ENCODE measurements at regions not wholly inside any gene's neighbourhood (a gene's known extent, or its start where the extent isn't known, plus 50 kb on each side); places are given as distances from the start of the nearest gene placed in this dataset.

DNA sequence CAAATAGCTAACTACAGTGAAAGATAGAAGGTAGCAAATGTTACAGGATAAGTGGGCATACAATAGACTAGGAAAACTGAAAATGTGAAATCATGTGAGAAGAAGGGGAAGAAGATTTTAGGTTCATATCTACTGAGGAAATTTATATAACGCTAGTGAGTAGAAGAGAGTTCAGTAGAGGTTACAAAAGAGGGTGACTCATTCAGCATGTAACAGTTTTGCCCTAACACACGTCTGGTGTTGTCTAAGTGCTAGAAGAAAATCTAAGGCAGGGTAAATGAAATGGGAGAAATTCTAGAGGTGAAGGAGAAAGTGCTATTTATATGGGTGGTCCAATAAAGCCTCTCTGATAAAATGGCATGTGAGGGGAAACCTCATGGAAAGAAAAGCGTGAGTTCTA is 731.4 kb upstream of the POT1 start:
- WGBS, 2 donors: 70 to 74% methylated on average over 3 of the region's 3 CpGs
- H3K4me3 ChIP-seq: no peak overlapping the region

DNA sequence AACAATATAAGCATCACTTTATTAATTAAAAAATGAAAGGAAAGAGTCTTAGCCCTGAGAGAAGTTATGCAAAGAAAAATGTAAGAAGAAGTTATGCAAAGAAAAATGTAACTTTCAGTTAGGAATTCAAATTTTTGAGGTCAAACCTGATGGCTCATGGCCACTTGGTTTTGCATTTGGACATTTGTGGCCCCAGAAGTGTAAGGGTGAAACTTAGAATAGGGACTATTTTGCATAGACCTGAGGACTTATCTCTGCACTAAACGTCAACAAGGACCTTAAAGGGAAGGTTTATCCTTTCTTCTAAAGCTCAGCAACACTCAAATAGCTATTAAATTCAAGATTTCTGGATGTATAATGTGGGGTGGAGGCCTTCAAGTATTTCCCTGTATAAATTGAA is 724.5 kb upstream of the POT1 start:
- WGBS, 2 donors: 58 to 66% methylated on average over 1 of the region's 1 CpG
- no peak for ATAC-seq (ENCODE audit: low FRiP score in 2 of 2)
- H3K4me1 ChIP-seq: no peaks in the 10 kb centered on the region
- no peak for DNase-seq
- H3K9me3 ChIP-seq: no peaks in the 10 kb centered on the region
- no peaks in the 10 kb centered on the region for H3K36me3 ChIP-seq
- TF ChIP-seq EP300 (IDR thresholded peaks at IDR 0.05) (no peak), POLR2A (IDR thresholded peaks at IDR 0.05) (no peak), POLR2AphosphoS5 (IDR thresholded peaks at IDR 0.05) (no peak)
- TF ChIP-seq, protein P1, sequence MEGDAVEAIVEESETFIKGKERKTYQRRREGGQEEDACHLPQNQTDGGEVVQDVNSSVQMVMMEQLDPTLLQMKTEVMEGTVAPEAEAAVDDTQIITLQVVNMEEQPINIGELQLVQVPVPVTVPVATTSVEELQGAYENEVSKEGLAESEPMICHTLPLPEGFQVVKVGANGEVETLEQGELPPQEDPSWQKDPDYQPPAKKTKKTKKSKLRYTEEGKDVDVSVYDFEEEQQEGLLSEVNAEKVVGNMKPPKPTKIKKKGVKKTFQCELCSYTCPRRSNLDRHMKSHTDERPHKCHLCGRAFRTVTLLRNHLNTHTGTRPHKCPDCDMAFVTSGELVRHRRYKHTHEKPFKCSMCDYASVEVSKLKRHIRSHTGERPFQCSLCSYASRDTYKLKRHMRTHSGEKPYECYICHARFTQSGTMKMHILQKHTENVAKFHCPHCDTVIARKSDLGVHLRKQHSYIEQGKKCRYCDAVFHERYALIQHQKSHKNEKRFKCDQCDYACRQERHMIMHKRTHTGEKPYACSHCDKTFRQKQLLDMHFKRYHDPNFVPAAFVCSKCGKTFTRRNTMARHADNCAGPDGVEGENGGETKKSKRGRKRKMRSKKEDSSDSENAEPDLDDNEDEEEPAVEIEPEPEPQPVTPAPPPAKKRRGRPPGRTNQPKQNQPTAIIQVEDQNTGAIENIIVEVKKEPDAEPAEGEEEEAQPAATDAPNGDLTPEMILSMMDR (IDR thresholded peaks at IDR 0.05): no peak
- H3K27me3 ChIP-seq: no peaks in the 10 kb centered on the region
- no peak overlapping the region for H3K27ac ChIP-seq
- no peak overlapping the region for H3K4me3 ChIP-seq

More for the DNA sequence above, 731.4 kb upstream of the POT1 start:
- Histone ChIP-seq H3K27ac (no peak overlapping the region), H3K9me3 (no peaks in the 10 kb centered on the region), H3K27me3 (no peaks in the 10 kb centered on the region), H3K4me1 (no peaks in the 10 kb centered on the region), H3K36me3 (no peaks in the 10 kb centered on the region)
- TF ChIP-seq EP300 (IDR thresholded peaks at IDR 0.05): no peak
- TF ChIP-seq, protein P1 (IDR thresholded peaks at IDR 0.05): no peak
- TF ChIP-seq POLR2AphosphoS5 (IDR thresholded peaks at IDR 0.05): no peak
- TF ChIP-seq POLR2A (IDR thresholded peaks at IDR 0.05): no peak
- ATAC-seq (ENCODE audit: low FRiP score in 2 of 2): no peak
- no peak for DNase-seq

DNA sequence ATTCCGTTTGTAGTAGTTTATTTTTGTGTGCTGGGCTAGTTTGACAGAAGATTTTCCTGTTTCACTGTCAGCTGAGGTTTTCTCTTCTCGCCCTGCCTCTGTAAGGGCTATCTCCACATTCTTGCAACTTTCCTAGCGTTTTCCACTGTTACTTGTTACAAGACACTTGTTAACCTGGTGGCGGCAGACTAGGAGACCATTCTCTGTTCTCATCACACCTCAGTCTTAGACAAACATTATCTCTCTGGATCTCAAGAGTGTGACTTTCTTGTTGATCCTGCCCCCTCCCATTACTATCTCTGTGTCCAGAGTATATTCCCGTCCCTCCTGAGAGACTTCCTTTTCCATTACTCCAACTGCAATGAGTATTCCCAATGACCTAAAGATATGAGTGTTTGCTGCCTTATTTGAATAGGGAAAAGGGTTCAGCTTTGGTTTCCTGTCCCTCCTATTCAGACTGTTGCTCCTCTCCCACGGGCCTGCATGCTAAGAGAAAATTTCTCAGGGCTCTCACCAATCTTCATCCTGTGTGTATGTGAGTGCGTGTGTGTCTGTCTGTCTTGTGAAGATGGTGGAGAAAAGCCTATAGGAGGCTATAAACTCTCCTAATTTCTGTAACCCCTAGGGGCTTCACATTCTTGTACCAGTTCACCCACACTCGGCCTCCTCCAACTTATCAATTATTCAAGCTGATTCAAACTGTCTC is 722.4 kb upstream of the POT1 start:
- DNase-seq: no peak
- H3K4me1 ChIP-seq: no peaks in the 10 kb centered on the region
- H3K9me3 ChIP-seq: no peaks in the 10 kb centered on the region
- no peaks in the 10 kb centered on the region for H3K27me3 ChIP-seq
- H3K4me3 ChIP-seq: no peak overlapping the region
- TF ChIP-seq POLR2A (IDR thresholded peaks at IDR 0.05): no peak
- TF ChIP-seq EP300 (IDR thresholded peaks at IDR 0.05): no peak
- TF ChIP-seq, protein P1 (IDR thresholded peaks at IDR 0.05): no peak
- TF ChIP-seq POLR2AphosphoS5 (IDR thresholded peaks at IDR 0.05): no peak
- no peak for ATAC-seq (ENCODE audit: low FRiP score in 2 of 2)
- H3K27ac ChIP-seq: no peak overlapping the region
- H3K36me3 ChIP-seq: no peaks in the 10 kb centered on the region
- 55 to 64% methylated on average over 8 of the region's 8 CpGs for WGBS, 2 donors

DNA sequence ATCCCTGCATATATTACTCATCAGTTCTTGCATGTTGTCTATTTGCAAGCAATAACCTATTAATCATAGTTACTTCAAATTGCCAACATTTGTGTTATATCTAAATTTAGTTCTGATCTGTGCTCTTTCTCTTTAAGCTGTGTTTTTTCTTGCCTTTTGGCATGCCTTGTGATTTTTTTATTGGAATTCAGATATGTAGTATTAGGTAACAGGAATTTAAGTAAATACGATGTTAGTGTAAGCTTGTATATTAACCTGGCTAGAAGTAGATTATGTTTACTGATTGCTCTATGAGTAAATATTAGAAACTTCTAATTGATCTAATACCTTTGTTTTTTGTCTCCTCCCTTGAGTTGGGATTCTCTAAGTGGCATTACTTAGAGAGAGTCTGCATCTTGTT is 718.9 kb upstream of the POT1 start:
- TF ChIP-seq POLR2A (IDR thresholded peaks at IDR 0.05) (no peak), POLR2AphosphoS5 (IDR thresholded peaks at IDR 0.05) (no peak), EP300 (IDR thresholded peaks at IDR 0.05) (no peak)
- TF ChIP-seq, protein P1 (IDR thresholded peaks at IDR 0.05): no peak
- DNase-seq (no peak), ATAC-seq (ENCODE audit: low FRiP score in 2 of 2) (no peak)
- Histone ChIP-seq H3K27me3 (no peaks in the 10 kb centered on the region), H3K36me3 (no peaks in the 10 kb centered on the region), H3K27ac (no peak overlapping the region), H3K4me1 (no peaks in the 10 kb centered on the region), H3K4me3 (no peak overlapping the region), H3K9me3 (no peaks in the 10 kb centered on the region)
- WGBS, 2 donors: 63 to 77% methylated on average over 1 of the region's 1 CpG

DNA sequence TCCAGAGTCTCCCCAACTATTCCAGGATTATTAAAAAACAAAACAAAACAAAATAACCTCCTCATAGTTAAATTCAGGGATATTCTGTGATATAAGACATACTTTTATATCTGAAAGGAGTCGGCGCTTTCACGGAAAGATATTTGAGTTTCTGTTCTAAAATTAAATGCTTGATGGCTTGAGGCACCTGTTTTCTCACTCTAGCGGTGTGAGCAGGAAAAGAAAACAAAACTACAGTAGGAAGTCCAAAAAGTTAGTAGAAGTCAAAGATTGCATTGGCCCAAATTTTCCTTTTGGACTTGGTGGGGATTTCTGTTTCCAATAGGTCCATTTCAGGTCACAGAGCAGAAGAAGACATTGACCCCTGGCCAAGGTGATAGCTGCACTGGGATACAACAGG is 716.1 kb upstream of the POT1 start:
- TF ChIP-seq POLR2A (IDR thresholded peaks at IDR 0.05): no peak
- no peak for TF ChIP-seq EP300 (IDR thresholded peaks at IDR 0.05)
- no peak for TF ChIP-seq POLR2AphosphoS5 (IDR thresholded peaks at IDR 0.05)
- TF ChIP-seq, protein P1 (IDR thresholded peaks at IDR 0.05): no peak
- H3K4me3 ChIP-seq: no peak overlapping the region

More for the DNA sequence above, 716.1 kb upstream of the POT1 start:
- no peak for ATAC-seq (ENCODE audit: low FRiP score in 2 of 2)
- H3K27me3 ChIP-seq: no peaks in the 10 kb centered on the region
- H3K36me3 ChIP-seq: no peaks in the 10 kb centered on the region
- no peak overlapping the region for H3K27ac ChIP-seq
- 95 to 96% methylated on average over 4 of the region's 4 CpGs for WGBS, 2 donors
- no peaks in the 10 kb centered on the region for H3K9me3 ChIP-seq
- no peaks in the 10 kb centered on the region for H3K4me1 ChIP-seq
- DNase-seq: no peak
